CD4-positive, alpha-beta T cell treated with Interleukin-17A for 1 hour (primary cell): ENCODE measurements at regions not wholly inside any gene's neighbourhood (a gene's known extent, or its start where the extent isn't known, plus 50 kb on each side); places are given as distances from the start of the nearest gene placed in this dataset.

ENCODE experiments used
- DNase-seq: peaks from one replicate; pipeline ENCODE4 v3.0.0-alpha.2; 2020

GRCh38 chr12:13486794-13487193 lies 290.3 kb downstream of the EMP1 start:
- no peak for DNase-seq

GRCh38 chr12:13478650-13479181 lies 282.2 kb downstream of the EMP1 start:
- no peak for DNase-seq

GRCh38 chr12:13474381-13474780 lies 277.9 kb downstream of the EMP1 start:
- DNase-seq: no peak

- DNase-seq: no peak
Measured at GRCh38 chr12:13472690-13473089, 276.2 kb downstream of the EMP1 start.

DNA sequence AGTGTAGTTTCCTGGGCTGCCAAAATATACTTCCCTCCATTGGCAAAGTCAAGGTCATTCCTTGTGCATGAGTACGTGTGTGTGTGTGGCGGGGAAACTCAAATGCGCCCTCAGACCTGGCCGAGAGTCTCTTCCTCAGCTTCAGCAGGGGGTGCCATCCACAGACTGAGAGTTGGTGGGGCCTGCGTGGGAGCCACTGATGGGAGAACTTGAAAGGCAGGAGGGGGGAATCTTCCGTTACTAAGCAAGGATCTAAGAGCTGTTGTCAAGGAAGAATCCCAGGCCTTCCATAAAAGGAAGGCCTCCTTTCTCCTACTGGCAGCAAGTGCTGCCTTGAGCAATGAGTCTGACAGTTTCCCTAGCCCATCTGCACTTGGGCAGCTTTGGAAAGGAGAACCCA lies 274.9 kb downstream of the EMP1 start:
- DNase-seq: no peak

DNA sequence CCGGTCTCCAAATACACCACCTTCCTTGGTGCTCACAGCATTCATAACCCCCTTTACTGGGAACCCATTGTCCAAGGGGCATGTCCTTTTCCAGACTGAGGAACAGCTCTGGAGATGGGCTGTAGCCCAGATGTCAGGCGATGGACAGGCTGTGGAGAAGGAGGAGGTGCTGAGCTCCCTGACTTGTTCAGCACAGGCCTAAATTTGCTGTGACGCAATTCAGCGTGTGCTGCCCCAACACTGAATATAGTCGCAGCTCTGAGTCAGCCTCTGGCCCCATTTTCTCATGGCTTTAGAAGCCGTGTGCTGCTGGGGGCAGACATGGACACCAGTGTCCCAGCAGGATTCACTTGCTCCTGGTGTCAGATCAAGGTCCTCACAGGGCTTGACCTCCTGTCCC lies 269.1 kb downstream of the EMP1 start:
- DNase-seq: no peak

- no peak for DNase-seq
Measured at GRCh38 chr12:13463189-13463588, 266.7 kb downstream of the EMP1 start.

DNA sequence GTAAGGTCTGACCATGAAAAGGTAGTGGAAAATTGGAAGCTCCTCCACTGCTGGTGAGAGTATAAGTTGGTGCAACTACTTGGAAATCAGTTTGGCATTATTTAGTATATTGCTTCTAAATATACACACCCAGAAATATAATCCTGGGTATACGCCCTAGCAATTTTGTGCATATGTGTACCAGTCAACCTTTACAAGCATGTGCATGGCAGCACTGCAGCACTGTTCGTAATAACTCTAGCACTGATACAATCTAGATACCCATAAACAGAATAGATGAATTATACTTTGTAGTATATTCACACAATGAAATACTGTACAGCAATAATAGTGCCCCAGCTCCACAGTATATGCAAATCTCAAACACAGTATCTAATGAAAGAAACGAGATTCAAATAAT lies 265.9 kb downstream of the EMP1 start:
- no peak for DNase-seq

DNA sequence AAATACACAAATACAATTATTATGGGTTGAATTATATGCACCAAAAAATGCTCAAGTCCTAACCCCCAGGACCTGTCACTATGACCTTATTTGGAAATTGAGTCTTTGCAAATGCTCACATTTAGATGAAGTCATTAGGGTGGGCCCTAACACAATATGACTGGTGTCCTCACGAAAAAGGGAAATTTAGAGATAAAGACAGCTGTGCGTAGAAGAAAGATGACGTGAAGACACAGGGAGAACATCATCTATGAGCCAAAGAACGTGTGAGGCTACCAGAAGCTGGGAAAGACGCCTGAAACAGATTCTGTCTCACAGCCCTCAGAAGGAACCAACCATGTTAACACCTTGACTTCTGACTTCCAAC lies 259.2 kb downstream of the EMP1 start:
- no peak for DNase-seq

DNA sequence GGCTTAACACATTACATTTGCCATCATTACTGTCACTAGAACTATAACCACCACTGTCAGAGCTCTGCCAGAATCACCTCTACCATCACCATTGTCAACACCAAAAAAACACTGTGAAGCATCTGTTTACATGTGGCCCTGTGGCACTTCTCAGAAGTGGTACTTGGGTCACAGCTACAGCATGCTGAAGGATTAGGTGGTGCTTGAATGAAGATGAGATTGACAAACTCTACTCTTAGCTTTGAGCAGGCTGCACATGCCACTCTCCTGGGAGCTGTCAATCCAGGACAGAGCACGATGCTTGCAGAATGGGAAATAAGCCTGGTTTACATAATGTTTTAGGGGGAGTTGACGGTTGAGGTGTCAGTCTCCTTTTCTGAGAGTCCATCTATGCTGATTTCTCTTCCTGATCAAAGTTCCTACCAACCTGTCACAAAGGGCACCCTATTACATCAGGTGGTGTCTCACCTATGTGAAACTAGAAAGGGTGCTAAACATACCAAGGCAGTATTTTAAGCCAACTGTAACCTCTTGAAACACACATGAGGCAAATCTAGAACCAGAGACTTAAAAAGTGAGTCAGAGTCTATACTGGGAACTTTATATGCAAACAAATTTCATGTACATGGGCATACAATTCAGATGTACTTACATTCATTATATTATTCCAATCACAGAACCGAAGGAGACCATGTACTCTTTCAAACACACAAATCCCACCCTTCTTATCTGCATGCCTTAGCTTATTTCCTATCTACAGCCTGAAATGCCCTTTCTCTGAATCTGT lies 258.7 kb downstream of the EMP1 start:
- DNase-seq: no peak

- no peak for DNase-seq
Measured at GRCh38 chr12:13452955-13453570, 256.5 kb downstream of the EMP1 start.

GRCh38 chr12:13451776-13452175 lies 255.2 kb downstream of the EMP1 start:
- no peak for DNase-seq

GRCh38 chr12:13450231-13451080 lies 253.9 kb downstream of the EMP1 start:
- DNase-seq: no peak

DNA sequence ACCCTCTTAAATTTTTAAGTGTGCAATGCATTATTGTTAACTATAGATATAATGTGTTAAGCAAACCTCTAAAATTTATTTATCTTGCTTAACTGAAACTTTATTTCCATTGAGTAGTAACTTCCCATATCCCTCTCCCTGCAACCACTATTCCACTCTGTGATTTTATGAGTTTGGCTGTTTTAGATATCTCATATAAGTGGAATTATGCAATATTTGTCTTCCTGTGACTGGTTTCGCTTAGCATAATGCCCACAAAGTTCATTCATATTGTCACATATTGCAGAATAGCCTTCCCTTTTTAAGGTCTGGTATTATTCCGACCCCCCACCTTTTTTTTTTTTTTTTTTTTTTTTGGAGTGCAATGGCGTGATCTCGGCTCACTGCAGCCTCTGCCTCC lies 247.6 kb downstream of the EMP1 start:
- no peak for DNase-seq

- no peak for DNase-seq
Measured at GRCh38 chr12:13443498-13443897, 247.0 kb downstream of the EMP1 start.

GRCh38 chr12:13443028-13443427 lies 246.5 kb downstream of the EMP1 start:
- DNase-seq: no peak

GRCh38 chr12:13442457-13442856 lies 245.9 kb downstream of the EMP1 start:
- DNase-seq: no peak

DNA sequence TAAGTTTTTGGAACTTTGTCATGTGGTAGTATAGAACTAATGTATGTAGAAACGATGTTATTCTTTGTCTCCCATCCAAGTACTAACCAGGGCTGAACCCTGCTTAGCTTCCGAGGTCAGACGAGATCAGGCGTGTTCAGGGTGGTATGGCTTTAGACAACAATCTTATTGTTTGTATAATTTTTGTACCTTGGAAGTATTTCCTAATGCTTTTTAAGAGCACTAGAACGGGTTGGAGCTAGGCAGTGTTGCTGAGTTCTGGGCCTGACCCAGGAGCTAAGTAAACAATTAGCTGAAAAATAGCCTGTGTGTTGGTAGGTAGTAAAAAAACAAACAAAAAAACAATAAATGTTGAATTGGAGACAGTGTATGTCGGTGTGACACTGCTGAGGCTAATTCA lies 244.3 kb downstream of the EMP1 start:
- DNase-seq: no peak

GRCh38 chr12:13437541-13437940 lies 241.0 kb downstream of the EMP1 start:
- DNase-seq: no peak

DNA sequence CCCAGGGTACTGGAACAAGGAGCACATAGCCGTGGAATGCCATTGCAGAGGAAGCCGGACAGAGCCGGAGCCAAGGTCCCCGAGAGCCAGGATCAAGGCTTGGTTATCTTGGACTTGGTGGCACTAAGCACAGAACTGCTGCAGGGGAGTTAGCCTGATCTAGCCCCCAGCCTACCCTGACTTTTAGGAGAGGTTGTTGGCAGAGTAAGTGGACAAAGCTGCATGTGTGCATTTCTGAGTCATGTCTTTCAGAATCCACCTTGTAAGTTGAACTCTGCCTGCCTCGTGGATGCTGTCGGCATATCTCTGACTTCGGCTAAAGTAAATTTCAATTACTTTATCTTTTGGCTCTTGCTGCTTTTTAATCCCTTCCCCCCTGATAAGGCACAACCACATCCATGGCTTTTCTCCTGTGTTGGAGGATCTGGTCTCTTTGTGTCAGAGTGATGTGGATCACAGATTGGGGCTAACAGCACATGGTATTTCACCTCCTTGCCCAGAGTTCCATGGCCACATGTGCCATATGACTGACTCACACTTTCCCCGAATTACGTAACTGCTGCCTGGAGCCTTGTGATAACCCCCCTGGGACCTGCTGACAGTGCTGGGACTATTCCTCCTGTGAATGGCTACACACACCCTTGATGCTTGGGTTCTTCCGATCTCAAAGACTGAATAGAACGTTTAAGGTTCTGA lies 240.3 kb downstream of the EMP1 start:
- no peak for DNase-seq

DNA sequence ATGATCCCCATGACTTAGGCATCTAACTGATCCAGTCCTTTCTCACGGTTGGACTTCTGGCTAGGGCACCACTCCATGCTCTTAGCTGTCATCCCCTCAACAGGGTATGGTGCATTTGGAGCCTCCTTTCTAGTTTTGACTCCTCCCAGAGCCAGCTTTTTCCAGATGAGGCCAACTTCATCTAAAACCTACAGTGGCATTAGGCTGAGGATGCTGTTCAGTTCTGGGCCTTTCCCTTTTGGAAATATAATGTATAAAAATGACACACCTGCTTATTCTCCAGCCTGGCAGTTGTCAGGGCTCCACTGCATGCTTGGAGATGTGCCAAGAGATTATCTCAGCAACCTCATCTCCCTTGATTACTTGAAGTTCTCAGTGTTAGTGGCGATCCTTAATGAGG lies 239.7 kb downstream of the EMP1 start:
- no peak for DNase-seq

DNA sequence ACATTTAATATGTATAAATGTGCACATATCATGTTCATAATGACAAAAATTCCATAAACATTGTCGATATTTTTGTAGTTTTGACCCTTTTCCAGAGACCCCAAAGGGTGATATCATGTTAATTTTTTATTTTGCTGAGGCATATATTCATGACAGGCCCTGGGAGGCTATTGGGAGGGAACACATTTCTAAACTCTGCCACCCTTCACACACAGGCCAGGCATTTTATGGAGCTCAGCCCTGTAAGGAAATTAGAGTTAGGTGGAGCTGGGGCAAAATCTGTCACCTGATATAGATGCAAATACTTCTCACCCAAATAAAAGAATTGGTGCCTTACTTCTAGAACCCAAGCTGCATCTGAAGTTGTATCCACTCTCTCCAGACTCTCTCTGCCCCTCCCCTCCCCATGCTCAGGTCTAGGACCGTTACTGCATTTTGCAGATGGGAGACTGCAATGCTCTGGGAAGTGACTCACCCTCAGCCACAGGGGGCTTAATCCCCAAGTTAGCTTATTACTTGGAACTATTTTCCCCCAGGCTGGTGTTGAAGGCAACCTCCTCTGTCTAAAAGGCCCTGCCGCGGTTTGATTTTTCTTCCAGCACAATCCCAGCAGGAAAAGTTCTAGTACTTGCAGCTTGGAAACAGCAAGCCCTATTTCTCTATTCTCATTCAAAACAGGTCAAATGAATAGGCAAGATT lies 238.9 kb downstream of the EMP1 start:
- no peak for DNase-seq
